ENCODE measurements at regions not wholly inside any gene's neighbourhood (a gene's known extent, or its start where the extent isn't known, plus 50 kb on each side); places are given as distances from the start of the nearest gene placed in this dataset.

DNA sequence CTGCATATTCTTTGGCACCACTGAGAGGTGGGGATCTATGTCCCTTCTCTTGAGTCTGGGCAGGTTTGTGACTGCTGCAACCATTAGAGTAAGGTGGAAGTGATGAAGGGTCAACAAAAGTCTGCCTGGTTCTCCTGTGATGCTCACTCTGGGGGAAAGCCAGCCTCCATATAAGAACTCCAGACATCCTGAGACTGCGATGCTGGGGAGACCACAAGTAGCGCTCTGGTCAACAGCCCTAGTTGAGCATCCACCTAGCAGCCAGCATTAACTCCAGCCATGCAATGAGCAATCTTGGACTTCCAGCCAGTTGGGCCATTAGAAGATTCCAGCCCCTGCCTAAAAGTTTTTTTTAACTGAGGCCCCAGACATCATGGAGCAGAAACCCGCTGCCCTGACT, 62.8 kb downstream of the SCN11A start (continued):
- TF ChIP-seq SP2 (IDR thresholded peaks at IDR 0.05; ENCODE audit: low read length) (no peak), CTBP2 (IDR thresholded peaks at IDR 0.05; ENCODE audit: borderline replicate concordance, insufficient read depth, insufficient read length, low read length) (no peak)

Data from H1 (cell line).